ENCODE measurements at regions not wholly inside any gene's neighbourhood (a gene's known extent, or its start where the extent isn't known, plus 50 kb on each side); places are given as distances from the start of the nearest gene placed in this dataset.

DNA sequence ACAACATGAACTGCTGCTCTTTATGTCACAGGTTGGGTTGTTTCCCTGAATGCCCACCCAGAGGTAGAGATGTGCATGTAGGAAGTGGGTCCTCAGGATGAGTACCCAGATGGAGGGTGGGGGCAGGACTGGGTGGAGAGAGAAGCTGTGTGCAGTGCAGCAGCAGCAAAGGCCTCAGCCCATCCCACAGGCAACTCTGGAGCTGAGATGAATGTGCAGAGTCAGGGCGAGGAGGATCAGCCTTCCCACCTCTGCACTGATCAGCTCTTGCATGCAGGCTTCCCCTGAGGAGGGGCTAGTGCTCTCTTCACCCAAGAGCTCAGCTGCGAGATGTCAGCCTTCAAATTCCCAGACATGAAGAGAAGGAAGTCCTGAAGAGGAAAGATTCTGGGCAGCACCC is 326.2 kb upstream of the RAB6C start (continued):
- TF ChIP-seq, protein P1, sequence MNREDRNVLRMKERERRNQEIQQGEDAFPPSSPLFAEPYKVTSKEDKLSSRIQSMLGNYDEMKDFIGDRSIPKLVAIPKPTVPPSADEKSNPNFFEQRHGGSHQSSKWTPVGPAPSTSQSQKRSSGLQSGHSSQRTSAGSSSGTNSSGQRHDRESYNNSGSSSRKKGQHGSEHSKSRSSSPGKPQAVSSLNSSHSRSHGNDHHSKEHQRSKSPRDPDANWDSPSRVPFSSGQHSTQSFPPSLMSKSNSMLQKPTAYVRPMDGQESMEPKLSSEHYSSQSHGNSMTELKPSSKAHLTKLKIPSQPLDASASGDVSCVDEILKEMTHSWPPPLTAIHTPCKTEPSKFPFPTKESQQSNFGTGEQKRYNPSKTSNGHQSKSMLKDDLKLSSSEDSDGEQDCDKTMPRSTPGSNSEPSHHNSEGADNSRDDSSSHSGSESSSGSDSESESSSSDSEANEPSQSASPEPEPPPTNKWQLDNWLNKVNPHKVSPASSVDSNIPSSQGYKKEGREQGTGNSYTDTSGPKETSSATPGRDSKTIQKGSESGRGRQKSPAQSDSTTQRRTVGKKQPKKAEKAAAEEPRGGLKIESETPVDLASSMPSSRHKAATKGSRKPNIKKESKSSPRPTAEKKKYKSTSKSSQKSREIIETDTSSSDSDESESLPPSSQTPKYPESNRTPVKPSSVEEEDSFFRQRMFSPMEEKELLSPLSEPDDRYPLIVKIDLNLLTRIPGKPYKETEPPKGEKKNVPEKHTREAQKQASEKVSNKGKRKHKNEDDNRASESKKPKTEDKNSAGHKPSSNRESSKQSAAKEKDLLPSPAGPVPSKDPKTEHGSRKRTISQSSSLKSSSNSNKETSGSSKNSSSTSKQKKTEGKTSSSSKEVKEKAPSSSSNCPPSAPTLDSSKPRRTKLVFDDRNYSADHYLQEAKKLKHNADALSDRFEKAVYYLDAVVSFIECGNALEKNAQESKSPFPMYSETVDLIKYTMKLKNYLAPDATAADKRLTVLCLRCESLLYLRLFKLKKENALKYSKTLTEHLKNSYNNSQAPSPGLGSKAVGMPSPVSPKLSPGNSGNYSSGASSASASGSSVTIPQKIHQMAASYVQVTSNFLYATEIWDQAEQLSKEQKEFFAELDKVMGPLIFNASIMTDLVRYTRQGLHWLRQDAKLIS (CRISPR knock-in tag; IDR thresholded peaks at IDR 0.05): no peak
- TF ChIP-seq, protein P2, sequence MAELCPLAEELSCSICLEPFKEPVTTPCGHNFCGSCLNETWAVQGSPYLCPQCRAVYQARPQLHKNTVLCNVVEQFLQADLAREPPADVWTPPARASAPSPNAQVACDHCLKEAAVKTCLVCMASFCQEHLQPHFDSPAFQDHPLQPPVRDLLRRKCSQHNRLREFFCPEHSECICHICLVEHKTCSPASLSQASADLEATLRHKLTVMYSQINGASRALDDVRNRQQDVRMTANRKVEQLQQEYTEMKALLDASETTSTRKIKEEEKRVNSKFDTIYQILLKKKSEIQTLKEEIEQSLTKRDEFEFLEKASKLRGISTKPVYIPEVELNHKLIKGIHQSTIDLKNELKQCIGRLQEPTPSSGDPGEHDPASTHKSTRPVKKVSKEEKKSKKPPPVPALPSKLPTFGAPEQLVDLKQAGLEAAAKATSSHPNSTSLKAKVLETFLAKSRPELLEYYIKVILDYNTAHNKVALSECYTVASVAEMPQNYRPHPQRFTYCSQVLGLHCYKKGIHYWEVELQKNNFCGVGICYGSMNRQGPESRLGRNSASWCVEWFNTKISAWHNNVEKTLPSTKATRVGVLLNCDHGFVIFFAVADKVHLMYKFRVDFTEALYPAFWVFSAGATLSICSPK (IDR thresholded peaks at IDR 0.05; ENCODE audit: borderline replicate concordance): no peak
- TF ChIP-seq RNF219 (CRISPR knock-in tag; IDR thresholded peaks at IDR 0.05) (no peak), CBX1 (IDR thresholded peaks at IDR 0.05; ENCODE audit: low read depth) (no peak), ARID3B (CRISPR knock-in tag; IDR thresholded peaks at IDR 0.05; ENCODE audit: borderline replicate concordance) (no peak), BRCA1 (IDR thresholded peaks at IDR 0.05) (no peak), BRCA1 (CRISPR knock-in tag; IDR thresholded peaks at IDR 0.05) (no peak), ERF (CRISPR knock-in tag; IDR thresholded peaks at IDR 0.05) (no peak)
